A673 (cell line): ENCODE measurements at regions not wholly inside any gene's neighbourhood (a gene's known extent, or its start where the extent isn't known, plus 50 kb on each side); places are given as distances from the start of the nearest gene placed in this dataset.

Experiments
- BruUV-seq: library from RNA; stranded (reverse); fragments of 400-500 nt; replicated peaks from 2 replicates; lab custom pipeline; 2021; lab: Mats Ljungman, UMichigan
- CTCF ChIA-PET: fragments of 300-600 bp; sonication (Branson Sonifier 250); formaldehyde crosslinking; loops from one replicate; lab custom pipeline; 2022; ENCODE audit warnings: antibody characterized with exemption; lab: Charles Lee
- POLR2A ChIA-PET: fragments of 300-600 bp; sonication (Branson Sonifier 250); formaldehyde crosslinking; loops from one replicate; lab custom pipeline; 2022; ENCODE audit warnings: antibody characterized with exemption; ENCODE audit not compliant: low non-redundant PET; lab: Charles Lee
- DNase-seq: peaks from one replicate; pipeline ENCODE4 v3.0.0-alpha.2; 2015; ENCODE audit warnings: low spot score
- H3K27ac ChIP-seq: fragments of 200-600 bp; sonication (generic); 2 replicates; pipeline ENCODE4 v1.5.1; 2016; ENCODE audit warnings: mixed run types, low read depth, mild to moderate bottlenecking, mixed read lengths, antibody characterized with exemption, low read length; ENCODE audit not compliant: poor library complexity, severe bottlenecking
- H3K27me3 ChIP-seq: fragments of 200-600 bp; sonication (generic); replicated peaks from 2 replicates; pipeline ENCODE4 v1.6.1; 2017; ENCODE audit warnings: mixed run types, low read depth, mild to moderate bottlenecking, mixed read lengths, antibody characterized with exemption, low read length; ENCODE audit not compliant: insufficient read depth, poor library complexity
- H3K36me3 ChIP-seq: fragments of 200-600 bp; sonication (generic); 2 replicates; pipeline ENCODE4 v1.6.1; 2016; ENCODE audit warnings: mixed run types, mild to moderate bottlenecking, mixed read lengths, antibody characterized with exemption, low read length; ENCODE audit not compliant: insufficient read depth, poor library complexity, severe bottlenecking
- H3K4me1 ChIP-seq: fragments of 200-600 bp; sonication (generic); 2 replicates; pipeline ENCODE4 v1.6.1; 2017; ENCODE audit warnings: mixed run types, mild to moderate bottlenecking, mixed read lengths, antibody characterized with exemption, low read length; ENCODE audit not compliant: insufficient read depth, poor library complexity, severe bottlenecking
- H3K4me3 ChIP-seq: fragments of 200-600 bp; sonication (generic); 2 replicates; pipeline ENCODE4 v1.5.1; 2016; ENCODE audit warnings: low read depth, mixed run types, mild to moderate bottlenecking, mixed read lengths, low read length; ENCODE audit not compliant: poor library complexity, severe bottlenecking
- H3K9me3 ChIP-seq: fragments of 200-600 bp; sonication (generic); 2 replicates; pipeline ENCODE4 v1.6.1; 2016; ENCODE audit warnings: mixed run types, low read depth, mild to moderate bottlenecking, mixed read lengths, antibody characterized with exemption, low read length; ENCODE audit not compliant: poor library complexity, severe bottlenecking
- CTCF ChIP-seq: fragments of 300-800, 200-600 bp; sonication (generic); conservative IDR thresholded peaks from 2 replicates; pipeline ENCODE4 v1.5.1; 2017; ENCODE audit warnings: low read depth, mild to moderate bottlenecking, antibody characterized with exemption, low read length, moderate library complexity, mixed read lengths
- EZH2 ChIP-seq: fragments of 200-600 bp; sonication (generic); IDR thresholded peaks from 2 replicates; pipeline ENCODE4 v1.6.1; 2017; ENCODE audit warnings: borderline replicate concordance, low read depth, mild to moderate bottlenecking, mixed read lengths, antibody characterized with exemption, low read length; ENCODE audit not compliant: poor library complexity, severe bottlenecking
- intact Hi-C: fragments of 100-400 bp; cut with micrococcal nuclease; formaldehyde crosslinking; loops from one replicate; pipeline ENCODE4 v1.10.0; 2022; ENCODE audit not compliant: unreplicated experiment

- CTCF ChIA-PET = interaction anchor here (1.3 kb wide), 1 partner anchor 32 kb away, joined by 3 read pairs; no protein-coding TSS in a partner anchor
- no peaks in the 10 kb centered on the region for H3K36me3 ChIP-seq
- BruUV-seq = no TSS peak
- intact Hi-C loops = no loop called here
- no peaks in the 10 kb centered on the region for H3K27me3 ChIP-seq
- no peaks in the 10 kb centered on the region for H3K4me1 ChIP-seq
- no peaks in the 10 kb centered on the region for H3K9me3 ChIP-seq
- H3K27ac ChIP-seq = no peak overlapping the region
- peak; percentile 22 for DNase-seq
- TF ChIP-seq CTCF (peak; percentile 35; the same call in 1 of the 2 replicates), EZH2 (no peak)
- H3K4me3 ChIP-seq = no peak overlapping the region
- POLR2A ChIA-PET = no interaction called here
These were observed 208.8 kb upstream of the USP25 start for GRCh38 chr21:15520811-15521643.

- no peak overlapping the region for H3K27ac ChIP-seq
- no peak for DNase-seq
- ChIA-PET CTCF (no interaction called here), POLR2A (no interaction called here)
- no peak overlapping the region for H3K4me3 ChIP-seq
- no peaks in the 10 kb centered on the region for H3K27me3 ChIP-seq
- H3K36me3 ChIP-seq = no peaks in the 10 kb centered on the region
- intact Hi-C loops = no loop called here
- H3K9me3 ChIP-seq = no peaks in the 10 kb centered on the region
- BruUV-seq = no TSS peak
- TF ChIP-seq CTCF (no peak), EZH2 (no peak)
- H3K4me1 ChIP-seq = no peaks in the 10 kb centered on the region
These were observed 208.2 kb upstream of the USP25 start for GRCh38 chr21:15521644-15522001.

- no peaks in the 10 kb centered on the region for H3K36me3 ChIP-seq
- H3K9me3 ChIP-seq = no peaks in the 10 kb centered on the region
- POLR2A ChIA-PET = no interaction called here
- H3K27ac ChIP-seq = no peak overlapping the region
- no peak for DNase-seq
- intact Hi-C loops = no loop called here
- no peak for TF ChIP-seq CTCF
- TF ChIP-seq EZH2 = no peak
- H3K27me3 ChIP-seq = no peaks in the 10 kb centered on the region
- no peak overlapping the region for H3K4me3 ChIP-seq
- BruUV-seq = no TSS peak
- CTCF ChIA-PET = no interaction called here
- H3K4me1 ChIP-seq = no peaks in the 10 kb centered on the region
These were observed 207.6 kb upstream of the USP25 start for GRCh38 chr21:15522148-15522547.
